Karpas-422 (cell line): ENCODE measurements at regions not wholly inside any gene's neighbourhood (a gene's known extent, or its start where the extent isn't known, plus 50 kb on each side); places are given as distances from the start of the nearest gene placed in this dataset.

Source experiments
- DNase-seq: peaks from one replicate; pipeline ENCODE4 v3.0.0-alpha.2; 2015
- H2AFZ ChIP-seq: fragments of 200-600 bp; sonication (generic); 2 replicates; pipeline ENCODE4 v1.6.1; 2014; ENCODE audit warnings: antibody characterized with exemption, low read length, mixed read lengths
- H3K27ac ChIP-seq: fragments of 200-600 bp; sonication (generic); 2 replicates; pipeline ENCODE4 v1.5.1; 2014; ENCODE audit warnings: mild to moderate bottlenecking, low read length, moderate library complexity
- H3K27me3 ChIP-seq: fragments of 200-600 bp; sonication (generic); 2 replicates; pipeline ENCODE4 v1.6.1; 2014; ENCODE audit warnings: low read length, mixed read lengths
- H3K36me3 ChIP-seq: fragments of 200-600 bp; sonication (generic); 2 replicates; pipeline ENCODE4 v1.6.1; 2014; ENCODE audit warnings: low read length, mixed read lengths; ENCODE audit not compliant: insufficient read depth
- H3K4me1 ChIP-seq: fragments of 200-600 bp; sonication (generic); 2 replicates; pipeline ENCODE4 v1.6.1; 2014; ENCODE audit warnings: mild to moderate bottlenecking, low read length, mixed read lengths
- H3K4me2 ChIP-seq: fragments of 200-600 bp; sonication (generic); 2 replicates; pipeline ENCODE4 v1.6.1; 2014; ENCODE audit warnings: low read length, low read depth, mild to moderate bottlenecking; ENCODE audit not compliant: poor library complexity, severe bottlenecking
- H3K4me3 ChIP-seq: fragments of 200-600 bp; sonication (generic); 2 replicates; pipeline ENCODE4 v1.5.1; 2014; ENCODE audit warnings: mild to moderate bottlenecking, antibody characterized with exemption, low read length, mixed read lengths
- H3K79me2 ChIP-seq: fragments of 200-600 bp; sonication (generic); 2 replicates; pipeline ENCODE4 v1.6.1; 2014; ENCODE audit warnings: mild to moderate bottlenecking, low read length, mixed read lengths
- H3K9ac ChIP-seq: fragments of 200-600 bp; sonication (generic); 2 replicates; pipeline ENCODE4 v1.6.0; 2014; ENCODE audit warnings: low read length
- H3K9me2 ChIP-seq: fragments of 200-600 bp; sonication (generic), shearing (Covaris generic); replicated peaks from 2 replicates; pipeline ENCODE4 v1.6.0; 2014; ENCODE audit warnings: mild to moderate bottlenecking, low read length, moderate library complexity; ENCODE audit not compliant: insufficient read depth
- H3K9me3 ChIP-seq: fragments of 300-700, 200-600 bp; sonication (generic); 2 replicates; pipeline ENCODE4 v1.6.1; 2014; ENCODE audit warnings: low read length, mixed read lengths
- H4K20me1 ChIP-seq: fragments of 200-600 bp; sonication (generic); 2 replicates; pipeline ENCODE4 v1.6.1; 2014; ENCODE audit warnings: mild to moderate bottlenecking, antibody characterized with exemption, low read length, low read depth; ENCODE audit not compliant: insufficient read depth

- Histone ChIP-seq H3K4me1 (no peaks in the 10 kb centered on the region), H3K4me3 (no peak overlapping the region), H3K27ac (no peak overlapping the region), H2AFZ (no peak overlapping the region), H3K79me2 (no peaks in the 10 kb centered on the region), H3K9me3 (no peaks in the 10 kb centered on the region), H3K4me2 (no peak overlapping the region), H3K27me3 (no peaks in the 10 kb centered on the region), H4K20me1 (no peaks in the 10 kb centered on the region), H3K9me2 (no peaks in the 10 kb centered on the region), H3K9ac (no peak overlapping the region), H3K36me3 (no peaks in the 10 kb centered on the region)
- no peak for DNase-seq
These were observed 165.4 kb upstream of the SPOPL start for GRCh38 chr2:138336146-138336545.

DNA sequence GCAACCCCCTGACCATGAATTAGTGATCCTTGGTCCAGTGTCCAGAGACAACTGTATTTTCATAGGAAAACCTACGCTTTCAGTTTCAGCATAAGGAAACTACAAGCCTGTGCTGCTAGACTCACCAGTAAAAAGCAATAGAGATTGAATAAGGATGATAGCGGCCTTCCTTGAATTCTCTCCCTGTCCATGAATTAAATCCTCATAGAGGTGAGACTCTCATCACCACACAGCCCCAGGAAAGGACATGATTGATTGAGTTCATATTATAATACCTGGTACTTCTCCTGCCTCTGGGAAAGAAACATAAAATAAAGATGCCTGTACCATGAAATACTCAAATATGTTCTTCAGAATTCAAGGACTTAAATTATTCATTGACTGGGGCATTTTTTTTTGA is 146.3 kb upstream of the SPOPL start:
- no peaks in the 10 kb centered on the region for H3K27me3 ChIP-seq
- H3K79me2 ChIP-seq, result no peaks in the 10 kb centered on the region
- no peaks in the 10 kb centered on the region for H3K9me3 ChIP-seq
- H2AFZ ChIP-seq, result no peak overlapping the region
- H4K20me1 ChIP-seq, result no peaks in the 10 kb centered on the region
- no peaks in the 10 kb centered on the region for H3K4me1 ChIP-seq
- no peaks in the 10 kb centered on the region for H3K36me3 ChIP-seq
- H3K9ac ChIP-seq, result no peak overlapping the region
- DNase-seq, result no peak
- no peak overlapping the region for H3K4me2 ChIP-seq
- H3K9me2 ChIP-seq, result no peaks in the 10 kb centered on the region
- no peak overlapping the region for H3K27ac ChIP-seq
- H3K4me3 ChIP-seq, result no peak overlapping the region

GRCh38 chr2:138356178-138356577 is 145.4 kb upstream of the SPOPL start:
- Histone ChIP-seq H3K9me2 (no peaks in the 10 kb centered on the region), H3K27me3 (no peaks in the 10 kb centered on the region), H4K20me1 (no peaks in the 10 kb centered on the region), H2AFZ (no peak overlapping the region), H3K4me2 (no peak overlapping the region), H3K4me1 (no peaks in the 10 kb centered on the region), H3K9ac (no peak overlapping the region), H3K36me3 (no peaks in the 10 kb centered on the region), H3K27ac (no peak overlapping the region), H3K79me2 (no peaks in the 10 kb centered on the region), H3K4me3 (no peak overlapping the region), H3K9me3 (no peaks in the 10 kb centered on the region)
- no peak for DNase-seq

DNA sequence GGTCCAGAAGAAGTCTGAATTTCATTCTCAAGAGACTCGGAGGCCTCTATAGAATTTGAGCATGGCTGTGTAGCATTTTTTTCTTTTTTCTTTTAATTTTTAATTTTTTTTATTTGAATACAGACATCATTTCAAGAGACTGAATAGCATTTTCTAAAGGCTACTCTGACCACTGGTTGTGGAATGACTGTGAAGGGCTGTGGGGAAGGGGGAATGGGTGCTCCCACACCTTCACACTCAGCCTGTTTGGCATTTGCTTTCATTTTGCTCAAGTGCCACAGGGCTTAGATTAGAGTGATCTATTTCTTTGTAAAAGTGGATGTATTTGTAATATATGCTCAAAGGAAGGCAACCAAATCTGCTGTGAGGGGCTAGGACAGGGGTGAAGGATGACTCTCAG is 142.0 kb upstream of the SPOPL start:
- Histone ChIP-seq H3K27ac (no peak overlapping the region), H4K20me1 (no peaks in the 10 kb centered on the region)
- DNase-seq, result no peak

GRCh38 chr2:138364554-138365162 is 136.9 kb upstream of the SPOPL start:
- Histone ChIP-seq H3K4me3 (no peak overlapping the region), H3K9me2 (no peaks in the 10 kb centered on the region)
- no peak for DNase-seq

More for the DNA sequence above, 142.0 kb upstream of the SPOPL start:
- H3K27me3 ChIP-seq, result no peaks in the 10 kb centered on the region
- no peaks in the 10 kb centered on the region for H3K9me2 ChIP-seq
- H2AFZ ChIP-seq, result no peak overlapping the region
- H3K4me2 ChIP-seq, result no peak overlapping the region
- no peak overlapping the region for H3K4me3 ChIP-seq
- H3K9ac ChIP-seq, result no peak overlapping the region
- no peaks in the 10 kb centered on the region for H3K36me3 ChIP-seq
- no peaks in the 10 kb centered on the region for H3K9me3 ChIP-seq
- H3K4me1 ChIP-seq, result no peaks in the 10 kb centered on the region
- no peaks in the 10 kb centered on the region for H3K79me2 ChIP-seq

DNA sequence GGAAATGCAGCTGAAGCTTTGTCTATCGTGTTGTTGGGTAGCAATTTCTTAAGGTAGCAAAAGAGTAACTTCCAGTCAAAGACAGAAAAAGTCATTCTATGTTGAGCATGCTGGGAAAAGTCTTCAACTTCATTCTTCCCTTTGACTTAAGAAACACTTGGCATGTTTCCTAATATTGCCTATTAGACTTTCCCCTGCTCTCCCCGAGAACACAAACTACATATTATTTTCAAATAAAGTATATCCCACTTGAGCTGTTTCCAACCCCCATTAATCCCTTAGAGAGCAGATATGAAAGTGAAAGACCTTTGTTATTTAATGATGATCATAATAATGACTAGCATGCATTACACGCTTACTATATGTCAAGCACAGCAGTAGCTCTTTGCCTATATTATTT is 136.0 kb upstream of the SPOPL start:
- DNase-seq, result no peak

More at GRCh38 chr2:138364554-138365162, 136.9 kb upstream of the SPOPL start:
- Histone ChIP-seq H3K4me2 (no peak overlapping the region), H3K27me3 (no peaks in the 10 kb centered on the region), H3K9ac (no peak overlapping the region), H3K4me1 (no peaks in the 10 kb centered on the region), H3K79me2 (no peaks in the 10 kb centered on the region), H3K9me3 (no peaks in the 10 kb centered on the region), H3K36me3 (no peaks in the 10 kb centered on the region), H3K27ac (no peak overlapping the region), H4K20me1 (no peaks in the 10 kb centered on the region), H2AFZ (no peak overlapping the region)

GRCh38 chr2:138369856-138370255 is 131.7 kb upstream of the SPOPL start:
- H3K9me2 ChIP-seq, result no peaks in the 10 kb centered on the region
- no peak for DNase-seq
- no peaks in the 10 kb centered on the region for H3K36me3 ChIP-seq
- H3K4me1 ChIP-seq, result no peaks in the 10 kb centered on the region
- H3K4me3 ChIP-seq, result no peak overlapping the region
- H3K9ac ChIP-seq, result no peak overlapping the region
- no peaks in the 10 kb centered on the region for H4K20me1 ChIP-seq
- 0 out of 2 replicates have a peak, but pooled peaks cover 2% of the 10 kb centered on the region for H3K27me3 ChIP-seq
- H3K79me2 ChIP-seq, result no peaks in the 10 kb centered on the region
- H3K4me2 ChIP-seq, result no peak overlapping the region
- no peak overlapping the region for H2AFZ ChIP-seq
- no peak overlapping the region for H3K27ac ChIP-seq
- H3K9me3 ChIP-seq, result no peaks in the 10 kb centered on the region

More for the DNA sequence above, 136.0 kb upstream of the SPOPL start:
- Histone ChIP-seq H3K36me3 (no peaks in the 10 kb centered on the region), H3K9ac (no peak overlapping the region), H3K9me2 (no peaks in the 10 kb centered on the region), H4K20me1 (no peaks in the 10 kb centered on the region), H3K4me1 (no peaks in the 10 kb centered on the region), H3K4me2 (no peak overlapping the region), H3K79me2 (no peaks in the 10 kb centered on the region), H3K4me3 (no peak overlapping the region), H3K9me3 (no peaks in the 10 kb centered on the region), H3K27me3 (no peaks in the 10 kb centered on the region), H2AFZ (no peak overlapping the region), H3K27ac (no peak overlapping the region)

- Histone ChIP-seq H3K4me3 (no peak overlapping the region), H3K27me3 (0 out of 2 replicates have a peak, but pooled peaks cover 2% of the 10 kb centered on the region), H3K27ac (no peak overlapping the region), H3K9me2 (no peaks in the 10 kb centered on the region), H4K20me1 (0 out of 2 replicates have a peak, but pooled peaks cover 5% of the 10 kb centered on the region), H3K4me1 (no peaks in the 10 kb centered on the region), H3K9ac (no peak overlapping the region), H3K79me2 (no peaks in the 10 kb centered on the region), H2AFZ (no peak overlapping the region), H3K9me3 (no peaks in the 10 kb centered on the region), H3K36me3 (no peaks in the 10 kb centered on the region), H3K4me2 (no peak overlapping the region)
- DNase-seq, result peak; percentile 69
These were observed 127.6 kb upstream of the SPOPL start for GRCh38 chr2:138373993-138374408.
